GM18526 (cell line): ENCODE measurements at regions not wholly inside any gene's neighbourhood (a gene's known extent, or its start where the extent isn't known, plus 50 kb on each side); places are given as distances from the start of the nearest gene placed in this dataset.

Experiments
- POLR2A ChIP-seq: IDR thresholded peaks from 3 replicates; pipeline ENCODE4 v1.6.1; 2011; ENCODE audit not compliant: insufficient read length; ENCODE audit errors: extremely low read depth

DNA sequence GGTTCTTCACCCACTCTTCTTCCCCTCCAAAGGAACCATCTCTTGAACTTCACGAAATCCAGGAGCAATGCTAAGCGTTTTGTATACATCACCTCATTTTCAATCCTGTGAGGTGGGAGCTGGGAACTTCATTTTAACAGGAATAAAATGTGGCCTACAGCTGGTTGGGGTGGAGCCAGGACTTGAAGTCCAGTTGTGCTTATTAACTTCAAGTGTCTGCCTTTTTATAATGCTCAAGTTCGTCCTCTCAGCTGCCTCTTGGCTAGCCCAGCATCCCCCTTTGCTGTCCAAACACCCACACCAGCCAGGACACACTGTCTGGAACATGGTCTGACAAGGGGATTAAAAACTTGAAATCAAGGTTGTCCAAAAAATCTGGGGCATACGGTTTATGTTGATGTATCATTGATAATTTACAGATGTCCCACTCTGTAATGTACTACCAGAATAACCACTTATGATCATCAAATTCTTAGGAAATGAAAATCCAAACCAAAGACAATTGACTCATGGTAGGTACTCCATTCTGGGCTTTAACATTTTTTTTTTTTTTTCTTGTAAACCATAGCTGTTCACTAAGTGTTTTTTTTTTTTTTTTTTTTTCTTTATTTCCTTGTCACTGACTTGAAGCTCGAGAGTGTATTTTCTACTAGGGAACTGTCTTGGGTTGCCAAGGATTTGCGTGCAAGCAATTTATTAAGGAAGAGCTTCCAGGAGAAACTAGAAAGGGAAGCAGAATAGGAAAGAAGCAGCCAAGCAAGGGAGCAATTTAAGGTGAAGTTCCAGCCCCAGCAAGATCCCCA is 252.3 kb downstream of the EFCAB11 start:
- no peak for TF ChIP-seq POLR2A

DNA sequence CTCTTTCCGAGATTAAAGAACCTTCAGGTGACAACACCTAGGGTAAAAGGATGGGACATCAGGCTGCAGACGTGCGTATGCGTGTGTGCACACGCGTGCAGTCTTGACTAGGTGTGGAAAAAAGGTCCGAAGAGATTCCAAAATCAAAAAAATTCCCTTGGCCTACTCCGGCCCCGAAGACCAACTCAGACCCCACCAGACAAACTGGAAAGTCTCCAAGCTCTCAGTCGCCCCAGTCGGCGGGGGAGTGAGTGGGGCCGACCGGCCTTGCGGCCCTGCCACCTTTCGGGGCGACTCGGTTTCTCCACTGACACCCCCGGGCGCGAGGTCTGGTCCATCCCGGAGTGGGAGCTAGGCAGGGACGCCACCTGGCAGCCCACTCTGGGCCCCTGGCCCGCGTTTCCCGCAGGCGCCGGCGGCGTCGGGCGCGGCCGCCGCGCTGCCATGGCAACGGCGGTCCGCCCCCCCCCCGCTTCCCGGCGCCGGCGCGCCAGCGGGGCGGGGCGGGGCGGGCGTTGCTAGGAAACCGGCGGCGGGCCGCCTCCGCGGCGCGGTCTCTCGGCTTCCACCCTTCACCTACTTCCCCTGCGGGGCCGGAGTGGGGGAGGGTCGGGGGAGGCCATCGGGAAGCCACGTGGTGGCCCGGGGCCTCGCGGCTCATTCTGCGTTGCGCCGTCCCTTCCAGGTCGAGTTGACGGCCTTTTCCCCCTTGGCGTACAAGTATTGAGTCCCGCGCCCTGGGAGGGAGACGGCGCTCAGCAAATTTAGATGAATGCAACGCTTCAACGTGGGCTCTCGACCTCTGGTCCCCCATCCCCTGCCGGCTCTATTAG is 253.1 kb downstream of the EFCAB11 start:
- TF ChIP-seq POLR2A: no peak

DNA sequence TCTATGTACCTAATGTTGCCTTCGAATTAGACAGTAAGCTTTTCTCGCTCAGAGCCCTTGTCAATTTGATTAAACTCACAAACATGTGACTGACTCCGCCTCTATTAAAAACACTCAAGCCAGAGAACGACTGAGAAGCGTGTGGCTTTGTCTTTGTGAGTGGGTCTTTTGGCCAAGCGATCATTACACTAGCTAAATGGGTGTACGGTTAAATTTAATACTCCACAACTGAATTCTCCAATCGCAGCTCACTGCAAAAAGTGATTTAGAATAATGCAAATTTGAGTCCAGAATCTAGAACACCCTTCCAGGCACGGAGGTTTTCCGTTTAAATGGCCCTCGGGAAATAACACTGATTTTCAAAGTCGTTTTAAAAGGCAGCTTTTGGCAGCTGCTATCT is 253.7 kb downstream of the EFCAB11 start:
- TF ChIP-seq POLR2A: no peak

DNA sequence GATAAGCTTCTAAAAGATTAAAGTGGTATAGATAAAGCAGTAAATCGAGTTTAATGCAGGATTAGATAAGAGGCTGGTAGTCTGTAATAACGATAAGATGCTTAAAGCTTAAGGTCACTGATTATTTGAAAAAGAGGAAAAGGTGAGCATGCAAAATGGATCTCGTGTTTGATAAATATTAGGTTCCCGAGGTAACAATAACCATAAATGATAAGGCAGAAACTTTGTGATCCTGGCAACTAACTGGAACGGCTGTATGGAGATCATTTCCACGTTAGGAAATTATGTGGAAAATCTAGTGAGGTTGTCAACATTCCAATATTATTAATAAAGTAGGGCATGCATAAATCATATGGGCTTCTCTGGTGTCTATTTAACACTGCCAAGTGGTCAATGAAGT is 255.5 kb downstream of the EFCAB11 start:
- no peak for TF ChIP-seq POLR2A

DNA sequence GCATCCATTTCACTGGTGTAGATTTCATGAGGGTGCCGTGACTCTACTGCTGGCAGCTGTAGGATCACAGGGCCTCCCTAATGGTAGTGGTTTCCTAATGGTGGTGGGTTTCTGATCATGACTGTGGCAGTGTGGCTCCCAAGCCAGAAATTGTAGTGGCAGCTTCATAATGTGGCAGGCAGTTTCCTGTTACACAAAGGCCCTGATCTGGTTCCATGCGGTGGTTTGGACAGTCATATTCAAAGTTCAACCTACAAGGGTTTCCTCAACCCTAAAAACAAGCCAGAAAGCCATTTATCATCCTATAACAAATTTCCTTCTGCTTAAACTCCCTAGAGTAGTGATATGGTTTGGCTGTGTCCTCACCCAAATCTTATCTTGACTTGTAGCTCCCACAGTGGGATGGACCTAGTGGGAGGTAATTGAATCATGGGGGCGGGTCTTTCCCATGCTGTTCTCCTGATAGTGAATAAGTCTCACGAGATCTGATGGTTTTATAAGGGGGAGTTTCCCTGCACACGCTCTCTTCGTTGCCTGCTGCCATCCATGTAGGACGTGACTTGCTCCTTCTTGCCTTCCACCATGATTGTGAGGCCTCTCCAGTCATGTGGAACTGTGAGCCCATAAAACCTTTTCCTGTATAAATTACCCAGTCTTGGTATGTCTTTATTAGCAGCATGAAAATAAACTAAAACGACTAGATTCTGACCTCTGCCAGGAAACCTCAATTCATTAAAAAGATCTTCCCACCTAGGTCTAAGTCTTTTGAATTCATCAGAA is 257.1 kb downstream of the EFCAB11 start:
- TF ChIP-seq POLR2A: no peak

DNA sequence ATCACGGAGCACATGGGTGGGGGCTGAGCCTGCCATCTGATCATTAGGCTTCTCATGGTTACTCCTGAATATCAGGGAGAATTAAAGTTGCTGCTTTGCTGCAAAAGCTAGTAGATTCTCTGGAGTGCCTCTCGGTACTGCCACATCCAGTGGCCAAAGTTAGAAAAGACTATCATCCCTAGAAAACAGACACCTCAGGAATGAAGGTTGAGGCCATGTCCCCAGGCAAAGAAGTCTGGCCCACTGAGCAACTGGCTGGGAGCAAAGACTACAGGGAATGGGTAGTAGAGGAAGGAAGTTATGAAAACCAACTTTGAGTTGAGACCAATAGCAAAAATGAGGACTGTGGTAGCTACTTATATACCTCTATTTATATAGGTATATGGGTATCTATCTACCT is 258.7 kb downstream of the EFCAB11 start:
- TF ChIP-seq POLR2A: no peak

DNA sequence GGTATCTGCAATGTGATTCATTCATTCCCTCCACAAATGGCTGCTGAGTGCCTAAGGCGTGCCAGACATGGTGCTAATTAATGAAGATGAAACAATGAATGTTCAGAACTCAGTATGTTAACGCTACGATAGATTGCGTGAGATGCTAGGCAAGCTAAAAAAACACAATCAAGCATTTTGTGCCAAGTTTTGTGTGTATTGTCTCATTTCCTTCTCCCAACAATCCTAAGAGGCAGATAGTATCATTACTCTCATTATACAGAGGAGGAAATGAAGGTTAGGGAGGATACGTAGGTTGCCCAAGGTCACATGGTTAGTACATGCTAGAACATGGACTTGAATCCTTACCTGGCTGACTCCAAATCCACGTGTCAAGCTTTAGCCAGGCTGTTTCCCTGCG is 264.4 kb downstream of the EFCAB11 start:
- TF ChIP-seq POLR2A: no peak

DNA sequence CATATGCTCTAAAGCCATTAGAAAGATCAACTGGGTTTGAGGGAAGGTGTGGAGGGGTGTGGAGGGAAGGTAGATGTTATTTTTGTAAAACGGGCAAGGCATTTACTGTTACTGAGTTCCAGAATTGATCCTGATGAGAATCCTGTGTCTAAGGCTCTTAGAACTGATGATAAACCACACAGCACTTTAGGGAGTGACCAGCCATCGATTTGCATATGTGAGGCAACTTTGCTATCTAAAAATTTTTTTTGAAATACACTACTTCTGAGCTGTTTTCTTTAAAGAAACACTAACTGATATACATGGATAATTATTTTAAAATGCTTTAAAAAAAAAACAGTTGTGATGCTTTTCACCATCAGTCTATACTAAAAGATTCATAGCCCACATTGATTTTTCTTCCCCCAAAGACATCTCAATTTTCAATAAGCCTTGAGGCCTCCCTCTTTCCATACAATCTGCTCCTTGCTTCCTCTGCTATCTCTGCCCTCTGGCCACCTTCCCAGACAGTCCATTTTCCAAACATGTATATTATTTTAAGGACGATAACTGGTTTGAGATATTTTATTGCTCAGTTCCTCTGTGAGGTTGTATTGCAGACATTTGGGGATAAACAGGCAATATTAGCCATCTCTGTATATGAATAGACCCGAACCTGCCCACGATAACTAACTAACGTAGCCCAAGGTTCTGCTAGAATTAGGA is 265.9 kb downstream of the EFCAB11 start:
- no peak for TF ChIP-seq POLR2A

DNA sequence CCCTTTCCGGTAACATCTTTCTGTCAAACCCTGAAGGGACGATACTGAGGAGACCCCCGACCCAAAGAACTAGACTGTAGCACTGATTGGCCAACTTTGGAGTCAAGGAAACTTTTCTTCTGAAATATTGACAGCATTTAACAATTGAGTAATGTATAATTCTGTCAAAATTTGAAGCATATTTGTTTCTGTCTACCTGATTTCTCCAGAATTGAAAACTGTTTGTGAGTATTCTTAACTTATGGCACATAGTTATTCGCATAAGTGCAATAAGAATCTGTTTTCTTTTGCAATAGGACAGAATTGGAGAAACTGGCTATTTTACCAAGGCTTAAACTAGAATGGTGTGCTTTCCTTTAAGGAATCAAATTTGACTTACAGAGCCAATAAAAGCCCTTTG is 267.1 kb upstream of the FOXN3 start:
- TF ChIP-seq POLR2A: no peak

DNA sequence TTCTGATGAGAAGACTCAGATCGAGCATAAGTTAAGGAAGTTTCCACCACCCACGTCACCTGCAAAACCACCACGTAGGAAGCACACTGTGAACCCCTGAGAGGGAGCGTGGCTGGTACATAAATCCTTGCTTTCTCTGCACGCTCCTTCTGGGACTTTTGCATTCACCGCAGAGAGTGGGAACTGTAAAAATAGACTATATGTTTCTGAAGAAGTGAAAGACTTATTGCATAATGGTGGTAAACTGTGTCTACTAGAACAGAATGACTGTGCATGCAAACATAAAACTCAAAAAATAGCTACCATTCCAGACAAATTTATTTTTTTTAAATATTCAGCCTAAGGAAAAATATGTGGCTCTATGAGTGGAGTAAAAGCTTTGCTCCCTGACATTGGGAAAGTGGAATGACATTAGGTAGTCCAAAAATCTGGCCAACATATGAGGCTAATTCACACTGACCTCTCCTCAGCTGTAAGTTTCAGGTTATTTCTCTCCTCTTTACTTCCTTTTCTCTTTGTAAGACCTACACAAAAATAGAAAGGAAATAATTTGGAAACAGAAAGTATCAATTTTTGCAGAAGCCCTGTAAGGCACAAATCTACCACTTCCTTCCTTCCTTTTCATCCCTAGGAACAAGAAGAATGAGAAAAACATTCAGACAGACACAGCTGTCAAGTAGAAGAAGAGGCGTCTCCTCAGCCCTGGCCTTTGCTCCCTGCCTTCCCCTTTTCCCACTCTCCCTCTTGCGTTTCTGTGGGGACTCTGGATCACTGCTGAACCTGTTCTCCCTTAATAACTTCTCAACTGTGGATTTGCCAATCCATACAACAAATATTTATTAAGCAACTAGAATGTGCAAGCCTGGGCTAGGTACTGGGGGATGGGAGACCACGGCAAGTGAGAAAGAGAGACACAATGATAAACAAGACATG is 264.3 kb upstream of the FOXN3 start:
- no peak for TF ChIP-seq POLR2A

DNA sequence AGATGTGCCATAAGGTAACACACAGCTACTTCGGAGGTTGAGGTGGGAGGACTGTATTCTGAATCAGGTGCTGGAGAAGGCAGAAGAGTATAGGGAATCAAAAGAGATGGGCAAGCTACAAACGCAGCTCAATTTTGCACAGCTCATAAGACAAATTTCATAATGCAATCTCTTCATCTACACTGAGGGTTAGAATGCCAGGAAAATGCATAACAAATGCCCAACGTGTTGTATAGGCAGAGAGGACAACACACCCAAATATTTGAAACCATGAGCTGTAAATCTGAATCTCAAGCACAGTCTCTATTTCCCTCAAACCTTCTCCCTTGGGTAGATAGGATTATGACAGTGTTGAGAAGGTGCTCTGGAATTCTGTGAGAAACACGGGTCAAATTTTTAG is 263.1 kb upstream of the FOXN3 start:
- no peak for TF ChIP-seq POLR2A

DNA sequence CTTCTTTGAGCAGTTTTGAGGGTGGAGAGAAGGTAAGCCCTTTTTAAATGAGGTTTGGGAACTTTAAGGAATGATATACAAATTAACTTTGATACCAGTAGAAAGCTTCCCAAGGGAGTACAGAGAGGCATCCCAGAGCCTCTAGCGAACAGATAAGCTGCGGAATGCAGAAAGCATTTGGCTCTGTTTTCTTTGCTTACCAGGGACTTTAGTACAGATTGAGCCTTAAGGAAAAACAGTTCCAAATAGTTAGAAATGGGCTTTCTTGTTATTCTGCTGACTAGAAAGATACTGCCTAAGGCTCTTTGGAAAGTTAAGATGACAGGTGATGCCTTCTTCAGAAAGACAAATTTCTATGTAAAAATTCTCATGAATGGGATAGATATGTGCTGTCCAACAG is 261.7 kb upstream of the FOXN3 start:
- no peak for TF ChIP-seq POLR2A

DNA sequence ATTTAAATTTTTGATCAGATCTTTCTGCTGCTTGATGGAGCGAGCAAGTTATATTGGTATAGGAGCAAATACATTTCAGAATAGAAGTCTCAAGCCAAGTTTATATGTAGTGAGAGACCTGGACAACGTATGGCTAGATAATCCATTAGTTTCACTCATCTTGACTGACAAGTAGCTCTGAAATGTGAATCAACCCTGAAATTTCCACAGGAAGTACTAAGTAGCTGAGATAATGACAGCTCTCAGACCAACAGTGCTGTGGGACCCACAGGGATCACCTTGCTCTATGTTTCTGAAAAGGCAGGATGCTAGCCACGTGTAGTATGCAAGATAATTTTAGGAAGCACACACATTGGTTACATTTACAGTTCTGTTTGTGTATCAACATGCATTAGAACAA is 258.6 kb upstream of the FOXN3 start:
- TF ChIP-seq POLR2A: no peak

DNA sequence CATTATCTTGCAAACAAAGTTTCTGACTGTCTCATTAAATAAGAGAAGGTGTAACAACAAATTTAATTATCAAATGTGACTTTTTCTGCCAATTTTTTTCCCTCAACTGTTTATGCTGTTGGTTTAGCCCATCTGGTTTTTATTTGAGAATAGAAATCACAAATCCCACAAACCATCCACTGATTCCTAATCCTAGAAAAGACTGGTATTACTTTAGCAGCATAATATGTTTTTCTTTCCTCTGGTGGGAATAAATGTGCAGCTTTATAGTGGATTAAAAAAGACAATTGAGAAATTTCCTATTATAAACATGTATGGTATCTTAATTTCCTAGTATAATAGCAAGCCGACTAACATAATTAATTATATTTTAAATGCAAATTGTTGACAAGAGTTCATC is 257.9 kb upstream of the FOXN3 start:
- no peak for TF ChIP-seq POLR2A
